Erythroblast (primary cell): ENCODE measurements at regions not wholly inside any gene's neighbourhood (a gene's known extent, or its start where the extent isn't known, plus 50 kb on each side); places are given as distances from the start of the nearest gene placed in this dataset.
"Not testable (repeated sequence)": the region's sequence is repeated elsewhere in the genome, so short reads cannot be mapped to it uniquely, and the experiment has no call there.

Experiments
- DNase-seq, 2 experiments: peaks; one replicate each; lab custom pipeline; 2025; lab: John Stamatoyannopoulos, UW
- GATA1 ChIP-seq: IDR thresholded peaks from 2 replicates; pipeline ENCODE4 v1.6.1; 2011; ENCODE audit warnings: low read depth, mild to moderate bottlenecking, control low read depth, low read length, moderate library complexity
- POLR2A ChIP-seq: IDR thresholded peaks from 2 replicates; pipeline ENCODE4 v1.6.1; 2011; ENCODE audit warnings: mild to moderate bottlenecking, low read length

GRCh38 chr2:114128263-114128662, 238.4 kb downstream of the ACTR3 start:
- DNase-seq = no peak
- TF ChIP-seq GATA1 = no peak
- no peak for TF ChIP-seq POLR2A

GRCh38 chr2:114128725-114129124, 238.8 kb downstream of the ACTR3 start:
- no peak for TF ChIP-seq GATA1
- TF ChIP-seq POLR2A = no peak
- DNase-seq = no peak

GRCh38 chr2:114132050-114132449, 242.2 kb downstream of the ACTR3 start:
- not testable (repeated sequence) for DNase-seq

GRCh38 chr2:114134146-114134545, 244.3 kb downstream of the ACTR3 start:
- no peak for DNase-seq

DNA sequence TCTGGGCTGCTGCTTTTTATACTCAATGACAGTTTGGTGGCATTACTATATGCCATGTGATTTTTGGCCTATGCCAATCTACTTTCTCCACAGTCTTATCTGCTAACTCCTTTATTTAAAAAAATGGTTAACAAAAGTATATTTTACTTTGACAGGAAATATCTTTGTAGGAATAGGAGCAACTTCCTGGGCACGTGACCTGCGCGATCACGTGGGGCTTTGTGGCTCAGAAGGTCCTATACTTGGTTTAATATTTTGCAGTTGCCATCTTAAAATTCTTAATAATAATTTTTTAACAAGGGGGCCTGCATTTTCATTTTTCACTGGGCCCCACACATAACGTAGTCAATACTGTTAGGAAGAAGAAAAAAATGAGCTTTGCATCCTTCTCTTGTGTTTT, 249.7 kb downstream of the ACTR3 start:
- no peak for DNase-seq
- TF ChIP-seq POLR2A (no peak), GATA1 (no peak)

More at GRCh38 chr2:114134146-114134545, 244.3 kb downstream of the ACTR3 start:
- TF ChIP-seq POLR2A (no peak), GATA1 (no peak)

- TF ChIP-seq GATA1 = no peak
- TF ChIP-seq POLR2A = no peak
- no peak for DNase-seq
These were observed 266.6 kb downstream of the ACTR3 start for GRCh38 chr2:114156366-114157056.

- DNase-seq = no peak
- TF ChIP-seq GATA1 (no peak), POLR2A (no peak)
These were observed 267.1 kb downstream of the ACTR3 start for GRCh38 chr2:114157057-114157385.

DNA sequence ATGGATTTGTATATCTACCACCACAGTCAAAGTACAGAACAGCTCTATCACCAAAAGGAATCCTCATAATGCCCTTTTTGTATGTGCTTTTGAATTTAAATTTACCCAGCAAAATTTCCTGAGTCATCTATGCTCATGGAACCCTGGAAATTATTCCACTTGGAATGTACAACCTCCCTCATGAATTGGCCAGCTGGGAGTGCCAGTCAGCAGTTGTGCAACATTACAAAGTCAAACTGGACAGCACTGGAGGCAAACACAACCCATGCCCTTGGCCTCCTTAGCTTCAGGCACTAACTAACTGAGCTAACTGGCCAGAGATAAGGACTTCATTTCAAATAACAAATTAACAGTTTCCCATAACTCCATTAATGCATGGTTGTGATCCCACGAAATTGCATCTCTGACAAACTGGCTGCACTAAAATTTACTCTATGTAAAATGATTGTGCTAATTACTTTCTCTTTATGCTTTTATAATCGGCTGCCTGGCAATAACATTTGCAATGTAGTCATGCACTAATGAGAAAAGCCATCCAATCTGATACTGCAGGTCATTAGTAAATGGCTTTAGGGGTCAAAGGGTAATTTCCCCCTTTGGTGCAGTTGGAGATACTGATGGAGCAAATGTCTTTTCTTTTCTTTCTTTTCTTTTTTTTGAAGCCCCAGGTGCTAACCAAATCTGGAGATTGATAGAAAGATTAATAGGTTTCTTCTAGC, 270.5 kb downstream of the ACTR3 start:
- no peak for TF ChIP-seq GATA1
- TF ChIP-seq POLR2A = no peak
- no peak for DNase-seq

DNA sequence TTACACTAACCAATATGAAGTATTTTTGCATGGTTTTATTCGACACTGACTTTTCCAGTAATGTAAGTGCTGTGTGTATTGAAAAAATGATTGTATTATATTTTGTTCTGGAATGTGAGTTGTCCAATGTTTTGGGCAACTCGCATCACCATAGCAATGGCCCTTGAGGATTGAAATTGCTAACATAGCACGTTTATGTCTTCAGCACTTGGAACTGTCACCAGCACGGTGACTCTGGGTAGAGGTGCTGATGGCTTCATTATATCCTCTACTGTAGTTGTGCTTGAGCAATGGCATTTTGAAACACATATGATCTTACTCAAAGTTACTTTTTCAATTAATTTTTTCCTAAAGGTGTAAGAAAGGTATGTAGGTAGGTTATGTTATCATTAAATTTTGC, 271.5 kb downstream of the ACTR3 start:
- no peak for DNase-seq
- TF ChIP-seq GATA1 (no peak), POLR2A (no peak)

DNA sequence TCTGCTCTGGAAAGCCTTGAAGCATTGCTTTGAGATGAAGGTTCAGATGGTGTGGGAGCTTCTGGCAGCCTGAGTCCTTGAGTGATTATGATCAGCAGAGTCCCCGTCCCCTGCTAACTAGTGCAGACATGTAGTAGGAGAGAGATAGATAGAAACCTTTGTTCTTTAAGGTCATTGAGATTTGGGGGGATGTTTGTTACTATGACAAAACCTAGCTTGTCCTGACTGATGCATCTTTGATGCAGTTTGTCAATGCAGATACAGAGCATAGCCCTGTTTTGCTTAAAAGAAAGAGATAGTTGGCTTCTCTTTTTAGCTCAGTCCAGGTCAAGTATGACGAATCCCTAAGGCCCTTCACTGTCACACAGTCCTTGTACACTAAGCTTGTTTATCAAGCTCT, 274.6 kb upstream of the DPP10 start:
- DNase-seq = no peak
- no peak for TF ChIP-seq GATA1
- no peak for TF ChIP-seq POLR2A

DNA sequence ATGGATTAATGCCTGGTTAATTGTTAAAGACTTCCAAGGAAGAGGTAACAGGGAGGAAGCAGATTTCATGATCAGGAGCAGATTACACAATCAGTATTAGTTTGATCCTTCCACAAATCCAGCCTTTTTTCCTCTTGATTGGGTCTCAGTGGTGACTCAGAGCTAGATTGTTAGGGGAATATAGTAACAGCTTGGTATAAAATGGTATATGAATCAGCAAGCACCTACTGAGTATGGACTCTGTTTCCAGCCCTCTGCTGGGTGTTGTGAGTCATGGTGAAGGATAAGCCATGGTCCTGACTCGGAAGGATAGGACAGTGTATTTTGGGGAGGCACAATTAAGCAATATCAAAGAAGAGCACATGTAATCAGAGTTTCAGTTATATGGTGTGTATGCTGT, 272.4 kb upstream of the DPP10 start:
- DNase-seq = no peak

DNA sequence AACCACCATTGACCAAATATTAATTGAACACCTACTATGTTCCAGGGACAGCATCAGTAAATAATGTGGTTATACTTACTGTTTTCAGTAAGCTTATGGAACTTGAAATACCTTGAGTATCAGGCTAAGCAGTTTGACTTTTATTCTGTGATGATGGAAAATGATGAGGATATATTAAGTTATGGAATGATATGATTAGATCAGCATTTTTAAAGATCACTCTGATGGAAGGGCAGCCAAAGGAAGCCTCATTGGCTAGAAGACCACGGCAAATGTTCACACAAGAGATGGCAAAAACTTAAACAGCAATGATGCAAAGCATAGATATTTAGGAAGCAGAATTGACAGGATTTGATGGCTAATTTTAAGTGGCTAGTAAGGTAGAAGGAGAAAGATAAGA, 266.9 kb upstream of the DPP10 start:
- no peak for DNase-seq
- TF ChIP-seq POLR2A (no peak), GATA1 (no peak)

More for the DNA sequence above, 272.4 kb upstream of the DPP10 start:
- TF ChIP-seq POLR2A = no peak

- no peak for DNase-seq
- no peak for TF ChIP-seq POLR2A
- no peak for TF ChIP-seq GATA1
These were observed 256.9 kb upstream of the DPP10 start for GRCh38 chr2:114185501-114185900.

DNA sequence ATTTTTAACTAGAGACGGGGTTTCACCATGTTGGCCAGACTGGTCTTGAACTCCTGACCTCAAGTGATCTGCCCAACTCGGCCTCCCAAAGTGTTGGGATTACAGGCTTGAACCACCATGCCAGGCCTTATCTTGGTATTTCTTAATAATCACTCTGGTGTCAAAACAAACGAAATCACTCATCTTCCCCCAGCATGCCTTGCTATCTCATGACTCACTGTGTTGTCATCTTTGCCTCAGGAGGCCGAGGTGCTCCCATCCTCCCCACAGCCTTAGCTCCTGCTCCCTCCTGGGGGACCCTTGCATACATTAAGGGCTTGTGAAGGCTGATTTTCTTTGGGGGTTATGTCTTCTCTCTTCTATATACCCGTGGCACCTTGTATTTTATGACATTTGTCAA, 250.1 kb upstream of the DPP10 start:
- no peak for TF ChIP-seq GATA1
- TF ChIP-seq POLR2A = no peak

GRCh38 chr2:114201781-114202180, 240.7 kb upstream of the DPP10 start:
- no peak for DNase-seq
- TF ChIP-seq GATA1 (no peak), POLR2A (no peak)

More for the DNA sequence above, 250.1 kb upstream of the DPP10 start:
- peak in 1 of 2 experiments; percentile 4 for DNase-seq

GRCh38 chr2:114203679-114204078, 238.8 kb upstream of the DPP10 start:
- TF ChIP-seq POLR2A (no peak), GATA1 (no peak)
- DNase-seq = no peak
